IPS-18a (cell line): ENCODE measurements at regions not wholly inside any gene's neighbourhood (a gene's known extent, or its start where the extent isn't known, plus 50 kb on each side); places are given as distances from the start of the nearest gene placed in this dataset.
"Not testable (repeated sequence)": the region's sequence is repeated elsewhere in the genome, so short reads cannot be mapped to it uniquely, and the experiment has no call there.

ENCODE experiments used
- H3K27ac ChIP-seq: one replicate; pipeline ENCODE4 v1.5.1; 2013; ENCODE audit warnings: low read length
- H3K27me3 ChIP-seq: one replicate; pipeline ENCODE4 v1.6.1; 2013; ENCODE audit warnings: mild to moderate bottlenecking, low read length; ENCODE audit not compliant: control insufficient read depth, insufficient read depth
- H3K36me3 ChIP-seq: one replicate; pipeline ENCODE4 v1.6.1; 2013; ENCODE audit warnings: low read depth, low read length; ENCODE audit not compliant: control insufficient read depth
- H3K4me1 ChIP-seq: one replicate; pipeline ENCODE4 v1.6.1; 2013; ENCODE audit warnings: low read depth, low read length; ENCODE audit not compliant: control insufficient read depth
- H3K4me3 ChIP-seq: one replicate; pipeline ENCODE4 v1.5.1; 2013; ENCODE audit warnings: low read length
- H3K9ac ChIP-seq: one replicate; pipeline ENCODE4 v1.6.1; 2013; ENCODE audit warnings: mild to moderate bottlenecking, low read length, moderate library complexity
- H3K9me3 ChIP-seq: one replicate; pipeline ENCODE4 v1.6.1; 2013; ENCODE audit warnings: low read depth, low read length; ENCODE audit not compliant: control insufficient read depth

DNA sequence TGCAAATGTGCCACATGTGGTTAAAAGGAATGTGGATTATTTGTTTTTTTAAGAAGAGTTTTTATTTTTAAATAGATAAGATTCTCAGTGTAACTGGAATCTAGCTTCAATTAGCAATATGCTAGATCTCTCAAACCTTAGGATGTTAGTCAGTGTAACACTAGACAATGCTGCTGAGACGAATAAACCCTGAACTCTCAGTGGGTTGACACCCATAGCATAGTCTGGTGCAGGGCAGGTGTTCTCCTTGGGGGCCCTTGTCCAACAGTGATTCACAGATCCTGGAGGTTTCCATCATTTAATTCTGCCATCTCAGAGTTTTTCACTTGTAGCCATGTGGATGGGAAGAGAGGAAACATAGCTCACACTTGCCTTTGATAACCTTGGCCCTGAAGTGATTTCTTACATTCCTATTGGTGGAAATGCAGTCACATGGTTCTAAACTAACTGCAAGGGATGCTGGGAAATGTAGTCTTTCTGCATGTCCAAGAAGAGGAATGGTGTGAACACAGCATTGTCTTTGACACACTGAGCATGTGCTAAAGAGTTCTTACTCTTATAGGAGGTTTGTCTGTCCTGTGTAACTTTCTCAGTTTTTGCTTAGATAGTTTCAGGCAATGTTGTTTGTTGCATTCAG is 110.4 kb upstream of the EEF2KMT start:
- not testable (repeated sequence) for H3K9ac ChIP-seq, H3K9me3 ChIP-seq, H3K4me3 ChIP-seq, H3K36me3 ChIP-seq, H3K27me3 ChIP-seq, H3K27ac ChIP-seq, H3K4me1 ChIP-seq

DNA sequence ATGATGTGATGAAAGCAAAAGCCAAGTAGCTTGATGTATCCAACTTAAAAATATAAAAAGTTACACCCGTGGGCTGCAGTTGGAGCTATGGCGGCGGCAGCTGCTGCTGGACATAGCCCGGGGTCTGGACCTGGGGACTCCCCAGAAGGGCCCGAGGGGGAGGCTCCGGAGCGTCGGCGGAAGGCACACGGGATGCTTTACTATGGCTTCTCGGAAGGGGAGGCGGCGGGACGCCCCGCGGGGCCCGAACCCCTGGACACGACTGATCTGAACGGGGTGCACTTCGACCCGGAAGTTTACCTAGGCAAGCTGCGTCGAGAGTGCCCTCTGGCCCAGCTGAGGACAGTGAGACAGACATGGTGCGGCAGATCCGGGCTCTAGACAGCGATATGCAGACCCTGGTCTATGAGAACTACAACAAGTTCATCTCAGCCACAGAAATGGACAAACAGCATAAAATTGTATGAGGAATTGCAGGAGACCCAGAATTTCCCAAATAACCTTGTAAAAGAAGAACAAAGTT is 109.5 kb upstream of the EEF2KMT start:
- Histone ChIP-seq H3K27me3 (peaks cover 5% of the 10 kb centered on the region), H3K4me1 (no peaks in the 10 kb centered on the region), H3K36me3 (no peaks in the 10 kb centered on the region), H3K9me3 (no peaks in the 10 kb centered on the region), H3K4me3 (no peak overlapping the region), H3K27ac (no peak overlapping the region), H3K9ac (no peak overlapping the region)

DNA sequence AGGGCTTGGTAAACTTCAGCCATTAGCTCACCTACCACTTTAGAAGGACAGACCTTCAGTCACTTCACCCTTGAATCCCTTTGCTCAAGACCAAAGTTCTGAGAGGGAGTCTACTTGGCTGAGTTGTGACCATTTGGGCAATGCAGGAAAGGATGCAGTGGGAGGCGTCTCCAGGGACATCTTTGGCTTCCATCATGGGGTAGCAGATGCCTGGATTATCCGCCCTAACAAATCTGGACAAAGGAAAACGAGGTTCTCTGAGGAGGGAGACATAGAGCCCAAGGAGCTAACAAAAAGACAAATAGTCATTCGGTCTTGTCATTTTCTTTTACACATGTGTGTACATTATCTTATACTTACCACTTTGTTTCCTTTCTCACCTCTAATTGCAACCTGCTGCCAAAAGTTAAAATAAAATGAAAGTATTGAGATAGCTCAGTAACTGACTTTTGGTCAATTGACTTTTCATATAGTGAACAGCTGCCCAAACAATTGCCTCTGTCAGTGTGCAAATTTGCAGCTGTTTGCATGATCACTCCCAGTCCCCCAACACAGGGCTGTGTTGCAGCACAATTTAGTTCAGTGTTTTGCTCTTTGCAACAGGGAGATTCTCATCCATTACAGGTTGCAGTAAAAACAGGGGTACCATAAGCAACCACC is 108.9 kb upstream of the EEF2KMT start:
- Histone ChIP-seq H3K27me3 (no peaks in the 10 kb centered on the region), H3K4me1 (no peaks in the 10 kb centered on the region), H3K9me3 (no peaks in the 10 kb centered on the region), H3K36me3 (no peaks in the 10 kb centered on the region), H3K27ac (no peak overlapping the region), H3K9ac (no peak overlapping the region), H3K4me3 (no peak overlapping the region)

DNA sequence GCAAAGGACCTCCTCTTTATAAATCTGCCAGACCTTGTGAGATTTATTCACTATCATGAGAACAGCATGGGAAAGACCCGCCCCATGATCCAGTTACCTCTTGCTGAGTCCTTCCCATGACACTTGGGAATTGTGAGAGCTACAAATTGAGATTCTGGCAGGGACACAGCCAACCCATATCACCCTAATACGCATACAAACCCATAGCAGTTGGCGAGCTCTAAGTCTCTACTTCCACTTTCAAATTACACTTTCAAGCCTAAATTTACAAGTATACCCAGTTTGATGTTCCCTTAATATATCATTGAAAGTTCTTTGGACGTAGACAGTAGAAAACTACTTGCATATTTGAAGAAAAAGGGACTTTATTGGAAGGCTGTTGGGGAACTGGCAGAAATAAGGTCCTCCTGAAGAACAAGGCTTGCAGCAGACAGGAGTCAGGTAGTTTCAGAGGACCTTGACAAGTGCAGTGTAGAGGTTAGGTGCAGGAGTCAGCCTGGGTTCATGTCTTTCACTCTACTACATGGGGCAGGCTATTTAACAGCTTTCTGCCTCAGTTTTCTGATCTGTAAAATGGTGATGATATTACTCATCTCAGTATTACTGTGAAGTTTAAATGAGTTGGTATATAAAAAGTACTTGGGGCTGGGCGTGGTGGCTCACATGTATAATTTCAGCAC is 107.9 kb upstream of the EEF2KMT start:
- Histone ChIP-seq H3K4me3 (no peak overlapping the region), H3K27ac (no peak overlapping the region), H3K36me3 (no peaks in the 10 kb centered on the region), H3K9ac (no peak overlapping the region), H3K4me1 (no peaks in the 10 kb centered on the region), H3K9me3 (no peaks in the 10 kb centered on the region), H3K27me3 (no peaks in the 10 kb centered on the region)

DNA sequence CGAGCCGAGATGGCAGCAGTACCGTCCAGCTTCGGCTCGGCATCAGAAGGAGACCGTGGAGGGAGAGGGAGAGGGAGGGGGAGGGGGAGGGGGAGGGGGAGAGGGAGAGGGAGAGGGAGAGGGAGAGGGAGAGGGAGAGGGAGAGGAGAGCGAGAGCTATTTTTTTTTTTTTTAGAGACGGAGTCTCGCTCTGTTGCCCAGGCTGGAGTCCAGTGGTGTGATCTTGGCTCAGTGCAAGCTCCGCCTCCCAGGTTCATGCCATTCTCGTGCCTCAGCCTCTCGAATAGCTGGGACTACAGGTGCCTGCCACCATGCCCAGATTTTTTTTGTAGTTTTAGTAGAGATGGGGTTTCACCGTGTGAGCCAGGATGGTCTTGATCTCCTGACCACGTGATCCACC is 106.1 kb upstream of the EEF2KMT start:
- not testable (repeated sequence) for H3K27ac ChIP-seq, H3K4me1 ChIP-seq, H3K27me3 ChIP-seq, H3K9me3 ChIP-seq, H3K9ac ChIP-seq, H3K36me3 ChIP-seq, H3K4me3 ChIP-seq

DNA sequence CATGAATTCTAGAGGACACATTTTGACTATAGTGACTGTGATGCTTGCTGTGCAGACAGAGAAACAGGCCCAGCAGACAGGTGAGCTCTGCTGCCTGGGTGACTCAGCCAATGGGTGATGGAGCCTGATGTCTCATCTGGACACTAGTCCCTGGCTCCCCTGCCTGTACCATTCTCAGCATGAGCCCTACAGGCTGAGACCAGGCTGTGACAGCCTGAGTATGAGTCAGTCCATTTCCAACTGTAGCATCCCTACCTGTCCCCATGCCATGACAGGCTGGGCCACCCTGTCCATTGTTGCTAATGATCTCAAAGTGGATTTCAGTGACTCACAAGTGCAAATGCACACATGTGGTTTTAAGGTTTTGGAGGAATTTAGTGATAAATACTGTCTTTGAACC is 102.5 kb upstream of the EEF2KMT start:
- Histone ChIP-seq H3K9ac (no peak overlapping the region), H3K4me1 (no peaks in the 10 kb centered on the region), H3K4me3 (no peak overlapping the region), H3K36me3 (no peaks in the 10 kb centered on the region), H3K9me3 (no peaks in the 10 kb centered on the region), H3K27me3 (no peaks in the 10 kb centered on the region), H3K27ac (no peak overlapping the region)

DNA sequence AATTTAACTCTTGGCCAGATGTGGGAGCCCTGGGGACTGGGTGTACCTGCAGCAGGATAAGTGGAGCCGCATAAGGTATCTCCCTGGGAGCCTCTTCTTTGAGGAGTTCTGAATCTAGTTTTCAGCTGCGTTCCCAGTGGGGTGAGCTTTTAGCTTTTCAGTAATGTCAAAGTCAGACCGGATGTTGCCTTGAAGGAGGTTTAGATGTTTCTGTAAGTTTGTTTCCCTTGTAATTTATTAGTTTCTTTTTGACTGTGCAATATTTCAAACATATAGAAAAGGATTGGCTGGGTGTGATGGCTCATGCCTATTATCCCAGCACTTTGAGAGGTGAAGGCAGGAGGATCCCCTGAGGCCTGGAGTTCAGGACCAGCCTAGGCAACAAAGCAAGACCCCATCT is 98.6 kb upstream of the EEF2KMT start:
- Histone ChIP-seq H3K36me3 (no peaks in the 10 kb centered on the region), H3K4me3 (no peak overlapping the region), H3K9me3 (no peaks in the 10 kb centered on the region), H3K27me3 (no peaks in the 10 kb centered on the region), H3K9ac (no peak overlapping the region), H3K27ac (no peak overlapping the region), H3K4me1 (no peaks in the 10 kb centered on the region)

DNA sequence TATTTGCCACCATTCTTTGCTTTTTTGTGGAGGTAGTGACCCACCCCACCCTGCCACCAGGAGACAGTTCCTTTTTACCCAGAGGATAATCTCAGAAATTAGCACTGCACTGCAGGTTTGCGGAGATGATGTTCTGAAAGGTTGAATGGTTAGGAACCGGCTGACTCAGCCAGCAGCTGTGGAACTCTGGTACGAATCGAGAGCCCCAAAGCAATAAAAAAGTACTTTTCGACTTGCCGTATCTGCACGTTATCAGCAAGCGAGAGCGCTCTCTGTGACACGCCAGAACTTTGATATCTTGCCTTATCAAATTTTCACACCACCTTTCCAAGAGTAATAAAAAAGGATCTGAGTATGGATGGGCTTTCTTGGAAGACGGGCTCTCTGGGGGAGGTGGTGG is 96.3 kb upstream of the EEF2KMT start:
- Histone ChIP-seq H3K36me3 (no peaks in the 10 kb centered on the region), H3K27ac (no peak overlapping the region), H3K9ac (no peak overlapping the region), H3K27me3 (no peaks in the 10 kb centered on the region), H3K9me3 (no peaks in the 10 kb centered on the region), H3K4me3 (no peak overlapping the region), H3K4me1 (peaks cover 4% of the 10 kb centered on the region)

DNA sequence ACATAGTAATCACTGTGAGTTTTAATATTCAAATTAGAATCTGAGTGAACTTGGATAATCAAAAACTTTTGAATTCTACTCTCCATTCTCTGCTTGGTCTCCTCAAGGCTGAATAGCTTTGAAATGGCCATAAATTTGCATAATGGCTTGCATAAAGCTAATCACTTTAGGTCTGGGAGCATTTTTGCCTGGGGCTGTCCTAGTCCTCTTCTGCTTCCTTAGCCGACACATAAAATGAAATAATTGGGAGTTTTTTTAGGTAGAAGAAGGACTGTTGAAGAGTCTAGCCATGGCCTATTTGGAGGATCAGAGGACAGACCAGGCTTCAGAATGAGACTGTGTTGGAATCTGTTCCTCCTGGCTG is 91.4 kb upstream of the EEF2KMT start:
- no peaks in the 10 kb centered on the region for H3K36me3 ChIP-seq
- H3K9ac ChIP-seq: no peak overlapping the region
- H3K4me1 ChIP-seq: peaks cover 15% of the 10 kb centered on the region
- no peaks in the 10 kb centered on the region for H3K9me3 ChIP-seq
- H3K27me3 ChIP-seq: no peaks in the 10 kb centered on the region
- H3K27ac ChIP-seq: no peak overlapping the region
- H3K4me3 ChIP-seq: no peak overlapping the region

DNA sequence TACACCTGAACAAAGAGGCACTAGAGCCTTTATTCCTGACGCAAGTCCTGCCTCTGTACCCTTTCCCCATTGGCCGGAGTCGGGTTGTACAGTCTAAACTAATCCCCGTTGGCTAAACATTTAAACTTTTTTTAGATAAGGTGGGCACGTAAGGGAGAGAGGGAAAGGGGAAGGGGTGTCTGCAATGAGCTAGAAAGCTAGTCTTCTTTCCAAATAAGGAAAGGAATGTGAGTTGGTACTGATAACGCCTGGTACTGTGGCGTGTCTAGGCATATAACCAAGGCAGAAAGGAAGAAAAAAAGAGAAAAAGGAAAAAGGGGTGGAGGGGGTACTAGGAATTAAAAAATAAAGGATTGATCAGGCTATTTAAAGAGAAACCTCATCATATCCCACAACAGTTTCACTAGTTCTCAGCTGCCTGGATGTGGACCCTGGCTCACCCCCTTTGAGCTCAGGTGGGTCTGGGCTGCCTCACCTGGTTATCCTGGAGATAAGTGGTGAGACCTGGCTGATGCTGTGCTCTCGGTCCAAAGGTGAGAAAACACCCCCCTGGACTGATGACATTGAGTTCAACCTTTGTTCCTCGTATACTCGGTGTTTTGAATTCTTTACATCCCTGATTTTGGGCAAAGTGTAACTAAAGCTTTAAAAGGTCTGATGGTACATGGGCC is 90.9 kb upstream of the EEF2KMT start:
- no peaks in the 10 kb centered on the region for H3K27me3 ChIP-seq
- no peak overlapping the region for H3K9ac ChIP-seq
- no peaks in the 10 kb centered on the region for H3K9me3 ChIP-seq
- H3K4me1 ChIP-seq: peaks cover 15% of the 10 kb centered on the region
- H3K27ac ChIP-seq: no peak overlapping the region
- no peak overlapping the region for H3K4me3 ChIP-seq
- no peaks in the 10 kb centered on the region for H3K36me3 ChIP-seq

DNA sequence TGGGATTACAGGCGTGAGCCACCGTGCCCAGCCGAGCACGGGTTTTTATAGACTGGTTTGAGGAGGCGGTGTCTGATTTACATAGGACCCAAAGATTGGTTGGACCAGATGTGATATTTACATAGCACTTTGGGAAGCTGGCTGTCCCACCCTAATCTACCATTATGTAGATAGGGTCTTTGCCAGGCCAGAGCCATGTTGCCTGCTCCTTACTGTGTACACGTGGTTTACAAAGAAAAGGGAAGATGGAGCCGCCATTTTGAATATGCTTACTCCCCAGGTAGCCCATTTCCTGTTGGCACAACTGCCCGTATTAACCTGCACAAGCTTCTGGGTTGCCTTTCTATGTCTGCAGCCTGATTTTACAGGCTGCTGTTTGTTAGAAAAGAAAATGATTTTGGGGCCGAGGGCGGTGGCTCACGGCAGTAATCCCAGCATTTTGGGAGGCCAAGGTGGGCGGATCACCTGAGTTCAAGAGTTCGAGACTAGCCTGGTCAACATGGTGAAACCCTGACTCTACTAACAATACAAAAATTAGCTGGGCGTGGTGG is 89.9 kb upstream of the EEF2KMT start:
- H3K27ac ChIP-seq: no peak overlapping the region
- no peaks in the 10 kb centered on the region for H3K27me3 ChIP-seq
- no peaks in the 10 kb centered on the region for H3K36me3 ChIP-seq
- H3K4me3 ChIP-seq: no peak overlapping the region
- no peaks in the 10 kb centered on the region for H3K9me3 ChIP-seq
- H3K4me1 ChIP-seq: peaks cover 15% of the 10 kb centered on the region
- no peak overlapping the region for H3K9ac ChIP-seq
